Panc1 (cell line): ENCODE measurements at regions not wholly inside any gene's neighbourhood (a gene's known extent, or its start where the extent isn't known, plus 50 kb on each side); places are given as distances from the start of the nearest gene placed in this dataset.

ENCODE experiments used
- POLR2AphosphoS5 ChIP-seq: IDR thresholded peaks from 2 replicates; pipeline ENCODE4 v1.6.1; 2012; ENCODE audit warnings: mild to moderate bottlenecking, low read depth, low read length, moderate library complexity
- SIN3A ChIP-seq: IDR thresholded peaks from 2 replicates; pipeline ENCODE4 v1.6.1; 2012; ENCODE audit warnings: low read depth, mild to moderate bottlenecking, low read length, moderate library complexity, borderline replicate concordance; ENCODE audit not compliant: insufficient read depth
- TCF7L2 ChIP-seq: IDR thresholded peaks from 2 replicates; pipeline ENCODE4 v1.6.1; 2011; ENCODE audit warnings: mild to moderate bottlenecking, low read depth, low read length, inconsistent platforms
- TF ChIP-seq, protein P1 (sequence below): fragments of 450-650 bp; IDR thresholded peaks from 2 replicates; pipeline ENCODE4 v1.5.1; 2017; ENCODE audit warnings: mild to moderate bottlenecking
- TF ChIP-seq, protein P2 (sequence below), 2 experiments: IDR thresholded peaks; 2 replicates each; pipeline ENCODE4 v1.6.1; 2011 to 2012; ENCODE audit warnings: low read depth in 2 of 2, control low read depth in 1 of 2, low read length in 1 of 2, mild to moderate bottlenecking in 1 of 2, moderate library complexity in 1 of 2; ENCODE audit not compliant: insufficient read depth in 1 of 2

DNA sequence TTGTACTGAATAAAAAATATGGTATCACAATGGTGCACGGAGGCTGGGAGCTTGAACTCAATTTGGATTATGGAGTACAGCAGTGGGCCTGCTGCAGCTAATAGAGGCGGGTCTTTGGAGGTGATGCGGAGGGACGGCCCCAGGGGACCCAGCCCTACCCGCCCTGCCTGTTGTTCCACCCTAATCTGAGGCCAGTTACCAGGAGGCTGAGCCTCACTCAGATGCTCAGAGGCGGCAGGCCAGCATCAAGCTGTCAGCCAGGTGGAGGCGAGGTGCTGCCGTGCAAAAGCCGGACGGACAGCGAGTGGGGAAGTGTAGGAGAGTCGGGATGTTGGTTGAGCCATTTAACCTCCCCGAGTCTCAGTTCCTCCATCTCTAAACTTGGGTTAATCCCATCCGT lies 218.5 kb upstream of the RGMA start:
- TF ChIP-seq, protein P1, sequence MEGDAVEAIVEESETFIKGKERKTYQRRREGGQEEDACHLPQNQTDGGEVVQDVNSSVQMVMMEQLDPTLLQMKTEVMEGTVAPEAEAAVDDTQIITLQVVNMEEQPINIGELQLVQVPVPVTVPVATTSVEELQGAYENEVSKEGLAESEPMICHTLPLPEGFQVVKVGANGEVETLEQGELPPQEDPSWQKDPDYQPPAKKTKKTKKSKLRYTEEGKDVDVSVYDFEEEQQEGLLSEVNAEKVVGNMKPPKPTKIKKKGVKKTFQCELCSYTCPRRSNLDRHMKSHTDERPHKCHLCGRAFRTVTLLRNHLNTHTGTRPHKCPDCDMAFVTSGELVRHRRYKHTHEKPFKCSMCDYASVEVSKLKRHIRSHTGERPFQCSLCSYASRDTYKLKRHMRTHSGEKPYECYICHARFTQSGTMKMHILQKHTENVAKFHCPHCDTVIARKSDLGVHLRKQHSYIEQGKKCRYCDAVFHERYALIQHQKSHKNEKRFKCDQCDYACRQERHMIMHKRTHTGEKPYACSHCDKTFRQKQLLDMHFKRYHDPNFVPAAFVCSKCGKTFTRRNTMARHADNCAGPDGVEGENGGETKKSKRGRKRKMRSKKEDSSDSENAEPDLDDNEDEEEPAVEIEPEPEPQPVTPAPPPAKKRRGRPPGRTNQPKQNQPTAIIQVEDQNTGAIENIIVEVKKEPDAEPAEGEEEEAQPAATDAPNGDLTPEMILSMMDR, result no peak
- TF ChIP-seq POLR2AphosphoS5 (no peak), TCF7L2 (no peak), SIN3A (no peak)
- TF ChIP-seq, protein P2, sequence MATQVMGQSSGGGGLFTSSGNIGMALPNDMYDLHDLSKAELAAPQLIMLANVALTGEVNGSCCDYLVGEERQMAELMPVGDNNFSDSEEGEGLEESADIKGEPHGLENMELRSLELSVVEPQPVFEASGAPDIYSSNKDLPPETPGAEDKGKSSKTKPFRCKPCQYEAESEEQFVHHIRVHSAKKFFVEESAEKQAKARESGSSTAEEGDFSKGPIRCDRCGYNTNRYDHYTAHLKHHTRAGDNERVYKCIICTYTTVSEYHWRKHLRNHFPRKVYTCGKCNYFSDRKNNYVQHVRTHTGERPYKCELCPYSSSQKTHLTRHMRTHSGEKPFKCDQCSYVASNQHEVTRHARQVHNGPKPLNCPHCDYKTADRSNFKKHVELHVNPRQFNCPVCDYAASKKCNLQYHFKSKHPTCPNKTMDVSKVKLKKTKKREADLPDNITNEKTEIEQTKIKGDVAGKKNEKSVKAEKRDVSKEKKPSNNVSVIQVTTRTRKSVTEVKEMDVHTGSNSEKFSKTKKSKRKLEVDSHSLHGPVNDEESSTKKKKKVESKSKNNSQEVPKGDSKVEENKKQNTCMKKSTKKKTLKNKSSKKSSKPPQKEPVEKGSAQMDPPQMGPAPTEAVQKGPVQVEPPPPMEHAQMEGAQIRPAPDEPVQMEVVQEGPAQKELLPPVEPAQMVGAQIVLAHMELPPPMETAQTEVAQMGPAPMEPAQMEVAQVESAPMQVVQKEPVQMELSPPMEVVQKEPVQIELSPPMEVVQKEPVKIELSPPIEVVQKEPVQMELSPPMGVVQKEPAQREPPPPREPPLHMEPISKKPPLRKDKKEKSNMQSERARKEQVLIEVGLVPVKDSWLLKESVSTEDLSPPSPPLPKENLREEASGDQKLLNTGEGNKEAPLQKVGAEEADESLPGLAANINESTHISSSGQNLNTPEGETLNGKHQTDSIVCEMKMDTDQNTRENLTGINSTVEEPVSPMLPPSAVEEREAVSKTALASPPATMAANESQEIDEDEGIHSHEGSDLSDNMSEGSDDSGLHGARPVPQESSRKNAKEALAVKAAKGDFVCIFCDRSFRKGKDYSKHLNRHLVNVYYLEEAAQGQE (IDR thresholded peaks at IDR 0.05; ENCODE audit: insufficient read depth in 1 of 2, low read depth in 2 of 2, low read length in 1 of 2), result no peak
